DND-41 (cell line): ENCODE measurements at regions not wholly inside any gene's neighbourhood (a gene's known extent, or its start where the extent isn't known, plus 50 kb on each side); places are given as distances from the start of the nearest gene placed in this dataset.

Experiments used
- CTCF ChIP-seq: IDR thresholded peaks from 2 replicates; pipeline ENCODE4 v1.5.1; 2012; ENCODE audit warnings: borderline replicate concordance, low read length, moderate library complexity, mild to moderate bottlenecking; ENCODE audit not compliant: poor library complexity, severe bottlenecking; ENCODE audit errors: extremely low read depth
- EZH2 ChIP-seq: IDR thresholded peaks from 3 replicates; pipeline ENCODE4 v1.6.1; 2012; ENCODE audit warnings: borderline replicate concordance, low read depth, mild to moderate bottlenecking, moderate library complexity, low read length, inconsistent platforms; ENCODE audit not compliant: severe bottlenecking

GRCh38 chr6:163835439-163836171, 421.1 kb downstream of the QKI start:
- TF ChIP-seq CTCF = no peak
- TF ChIP-seq EZH2 = no peak
